Loucy (cell line): ENCODE measurements at regions not wholly inside any gene's neighbourhood (a gene's known extent, or its start where the extent isn't known, plus 50 kb on each side); places are given as distances from the start of the nearest gene placed in this dataset.

ENCODE experiments used
- CTCF ChIP-seq: fragments of 200-600 bp; sonication (generic); conservative IDR thresholded peaks from 2 replicates; pipeline ENCODE4 v1.5.1; 2014; ENCODE audit warnings: mild to moderate bottlenecking, antibody characterized with exemption, low read length
- EZH2phosphoT487 ChIP-seq: fragments of 200-600 bp; IDR thresholded peaks from 2 replicates; pipeline ENCODE4 v1.6.1; 2018; ENCODE audit warnings: antibody characterized with exemption, mild to moderate bottlenecking, moderate library complexity, borderline replicate concordance

- TF ChIP-seq CTCF (no peak), EZH2phosphoT487 (no peak)
These were observed 171.0 kb downstream of the SLC16A9 start for GRCh38 chr10:59538623-59539022.
